SU-DHL-6 (cell line): ENCODE measurements at regions not wholly inside any gene's neighbourhood (a gene's known extent, or its start where the extent isn't known, plus 50 kb on each side); places are given as distances from the start of the nearest gene placed in this dataset.

Experiments
- H2AFZ ChIP-seq: fragments of 200-600 bp; sonication (generic); 2 replicates; pipeline ENCODE4 v1.6.1; 2014; ENCODE audit warnings: low read depth, mild to moderate bottlenecking, moderate library complexity, mixed read lengths, antibody characterized with exemption, low read length; ENCODE audit not compliant: severe bottlenecking
- H3F3A ChIP-seq: fragments of 200-600 bp; shearing (Covaris generic); 2 replicates; pipeline ENCODE4 v1.6.0; 2016; ENCODE audit warnings: antibody characterized with exemption, mild to moderate bottlenecking; ENCODE audit not compliant: insufficient read depth
- H3K27ac ChIP-seq: fragments of 200-600 bp; sonication (generic); 2 replicates; pipeline ENCODE4 v1.5.1; 2016; ENCODE audit warnings: low read depth, mild to moderate bottlenecking, low read length, moderate library complexity, mixed read lengths
- H3K27me3 ChIP-seq: fragments of 200-600 bp; sonication (generic), shearing (Covaris generic); 2 replicates; pipeline ENCODE4 v1.6.0; 2014; ENCODE audit warnings: mild to moderate bottlenecking, low read length
- H3K36me3 ChIP-seq: fragments of 200-600 bp; sonication (generic); 2 replicates; pipeline ENCODE4 v1.6.1; 2014; ENCODE audit warnings: mild to moderate bottlenecking, low read length, mixed read lengths
- H3K4me2 ChIP-seq: fragments of 300-600, 200-600 bp; shearing (Covaris generic), sonication (generic); 2 replicates; pipeline ENCODE4 v1.6.0; 2014; ENCODE audit warnings: low read length, low read depth, mild to moderate bottlenecking; ENCODE audit not compliant: poor library complexity, severe bottlenecking
- H3K4me3 ChIP-seq: fragments of 200-600 bp; sonication (generic); 2 replicates; pipeline ENCODE4 v1.5.1; 2014; ENCODE audit warnings: antibody characterized with exemption, low read length, mild to moderate bottlenecking, mixed read lengths; ENCODE audit not compliant: insufficient read depth, poor library complexity, severe bottlenecking
- H3K79me2 ChIP-seq: fragments of 200-600 bp; sonication (generic); 2 replicates; pipeline ENCODE4 v1.6.1; 2014; ENCODE audit warnings: mild to moderate bottlenecking, low read length, moderate library complexity; ENCODE audit not compliant: insufficient read depth
- H3K9ac ChIP-seq: fragments of 200-600 bp; sonication (generic); 2 replicates; pipeline ENCODE4 v1.7.0; 2014; ENCODE audit warnings: mild to moderate bottlenecking, low read length
- H3K9me2 ChIP-seq: fragments of 200-600 bp; sonication (generic); replicated peaks from 2 replicates; pipeline ENCODE4 v1.6.1; 2014; ENCODE audit warnings: low read length; ENCODE audit not compliant: insufficient read depth
- H3K9me3 ChIP-seq: fragments of 200-600 bp; sonication (generic); 2 replicates; pipeline ENCODE4 v1.6.1; 2014; ENCODE audit warnings: low read length, mixed read lengths; ENCODE audit not compliant: insufficient read depth
- H4K20me1 ChIP-seq: fragments of 200-600 bp; sonication (generic); 2 replicates; pipeline ENCODE4 v1.6.1; 2014; ENCODE audit warnings: low read depth, mild to moderate bottlenecking, antibody characterized with exemption, low read length, moderate library complexity, mixed read lengths
- EZH2phosphoT487 ChIP-seq: fragments of 200-600 bp; sonication (generic), shearing (Covaris generic); conservative IDR thresholded peaks from 2 replicates; pipeline ENCODE4 v1.6.1; 2018; ENCODE audit warnings: mild to moderate bottlenecking, antibody characterized with exemption, low read length, moderate library complexity, mixed read lengths
- TF ChIP-seq, protein P1 (sequence below): fragments of 200-600 bp; sonication (generic); IDR thresholded peaks from one replicate; pipeline ENCODE4 v1.5.1; 2017; ENCODE audit warnings: antibody characterized with exemption, mild to moderate bottlenecking, low read length, moderate library complexity; ENCODE audit not compliant: insufficient read depth, poor library complexity, severe bottlenecking

DNA sequence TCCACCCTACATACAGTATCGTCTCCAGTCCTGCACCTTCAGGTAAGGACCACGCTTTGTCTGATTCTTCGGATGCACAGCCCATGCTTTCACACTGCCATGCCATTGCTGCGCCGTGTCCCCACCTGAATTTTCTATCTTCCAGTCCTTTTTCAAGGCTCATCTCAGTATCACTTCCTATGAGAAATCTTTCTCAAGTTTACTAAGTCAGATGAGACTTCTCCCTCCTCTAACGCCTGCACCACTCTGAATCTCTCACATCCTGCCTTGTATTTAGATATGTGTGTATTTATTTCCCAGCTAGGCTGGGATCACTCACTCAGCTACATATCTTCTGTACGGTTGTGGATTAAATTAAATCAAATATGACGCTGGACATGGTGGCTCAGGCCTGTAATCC, 116.8 kb downstream of the SMIM20 start:
- TF ChIP-seq, protein P1, sequence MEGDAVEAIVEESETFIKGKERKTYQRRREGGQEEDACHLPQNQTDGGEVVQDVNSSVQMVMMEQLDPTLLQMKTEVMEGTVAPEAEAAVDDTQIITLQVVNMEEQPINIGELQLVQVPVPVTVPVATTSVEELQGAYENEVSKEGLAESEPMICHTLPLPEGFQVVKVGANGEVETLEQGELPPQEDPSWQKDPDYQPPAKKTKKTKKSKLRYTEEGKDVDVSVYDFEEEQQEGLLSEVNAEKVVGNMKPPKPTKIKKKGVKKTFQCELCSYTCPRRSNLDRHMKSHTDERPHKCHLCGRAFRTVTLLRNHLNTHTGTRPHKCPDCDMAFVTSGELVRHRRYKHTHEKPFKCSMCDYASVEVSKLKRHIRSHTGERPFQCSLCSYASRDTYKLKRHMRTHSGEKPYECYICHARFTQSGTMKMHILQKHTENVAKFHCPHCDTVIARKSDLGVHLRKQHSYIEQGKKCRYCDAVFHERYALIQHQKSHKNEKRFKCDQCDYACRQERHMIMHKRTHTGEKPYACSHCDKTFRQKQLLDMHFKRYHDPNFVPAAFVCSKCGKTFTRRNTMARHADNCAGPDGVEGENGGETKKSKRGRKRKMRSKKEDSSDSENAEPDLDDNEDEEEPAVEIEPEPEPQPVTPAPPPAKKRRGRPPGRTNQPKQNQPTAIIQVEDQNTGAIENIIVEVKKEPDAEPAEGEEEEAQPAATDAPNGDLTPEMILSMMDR, result no peak
- no peak for TF ChIP-seq EZH2phosphoT487
- no peaks in the 10 kb centered on the region for H3K79me2 ChIP-seq
- H3K9ac ChIP-seq, result no peak overlapping the region
- no peak overlapping the region for H3K27ac ChIP-seq
- no peaks in the 10 kb centered on the region for H3K27me3 ChIP-seq
- H3K36me3 ChIP-seq, result no peaks in the 10 kb centered on the region
- no peak overlapping the region for H2AFZ ChIP-seq
- no peak overlapping the region for H3K4me3 ChIP-seq
- H3K9me3 ChIP-seq, result no peaks in the 10 kb centered on the region
- no peaks in the 10 kb centered on the region for H4K20me1 ChIP-seq
- no peaks in the 10 kb centered on the region for H3K9me2 ChIP-seq
- no peaks in the 10 kb centered on the region for H3F3A ChIP-seq
- H3K4me2 ChIP-seq, result no peak overlapping the region

DNA sequence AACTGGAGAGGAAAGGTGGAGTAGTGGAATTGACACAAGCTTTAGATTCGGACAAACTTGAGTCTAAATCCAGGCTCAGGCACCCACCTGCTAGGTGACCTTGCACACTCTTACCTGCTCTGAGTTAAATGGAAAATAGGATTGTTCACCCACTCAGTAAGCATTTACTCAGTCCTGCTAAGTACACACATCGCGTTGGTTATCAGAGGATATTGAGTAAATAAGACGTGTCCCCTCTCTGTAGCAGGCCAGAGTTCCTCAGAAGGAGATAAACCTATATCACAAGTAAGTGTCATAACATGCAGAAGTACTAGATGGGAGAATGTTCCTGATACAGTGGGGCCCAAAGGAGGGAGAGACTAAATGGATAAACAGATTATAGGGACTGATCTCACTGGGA, 117.7 kb downstream of the SMIM20 start:
- TF ChIP-seq, protein P1, result no peak
- Histone ChIP-seq H3K4me2 (no peak overlapping the region), H3K36me3 (no peaks in the 10 kb centered on the region), H3K27ac (no peak overlapping the region), H3K4me3 (no peak overlapping the region), H3K9me3 (no peaks in the 10 kb centered on the region), H3K9ac (no peak overlapping the region), H3K27me3 (no peaks in the 10 kb centered on the region), H3K9me2 (no peaks in the 10 kb centered on the region), H3F3A (no peaks in the 10 kb centered on the region), H2AFZ (no peak overlapping the region), H3K79me2 (no peaks in the 10 kb centered on the region), H4K20me1 (no peaks in the 10 kb centered on the region)

DNA sequence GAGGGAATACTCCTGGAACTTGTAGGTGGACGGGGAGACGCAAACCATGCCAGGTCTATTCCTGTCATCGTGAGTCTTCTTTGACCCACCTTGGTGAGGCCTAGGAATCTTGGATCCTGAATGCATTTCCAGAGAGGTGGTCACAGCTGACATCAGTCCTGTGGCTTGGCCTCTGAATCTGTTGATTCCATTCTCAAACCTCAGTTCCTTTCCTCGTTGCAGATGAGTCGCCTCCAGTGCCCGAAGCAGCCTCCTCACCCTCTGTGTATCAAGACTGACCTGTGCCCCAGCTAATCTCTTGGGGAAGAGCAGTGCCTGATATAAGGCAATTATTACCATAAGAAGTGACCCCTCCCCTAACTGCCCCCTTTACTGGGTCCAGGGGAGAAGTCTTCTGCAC, 118.1 kb downstream of the SMIM20 start:
- Histone ChIP-seq H3K9me3 (no peaks in the 10 kb centered on the region), H3K79me2 (no peaks in the 10 kb centered on the region), H3K4me3 (no peak overlapping the region), H3F3A (no peaks in the 10 kb centered on the region), H3K9ac (no peak overlapping the region), H3K27me3 (no peaks in the 10 kb centered on the region), H2AFZ (no peak overlapping the region), H4K20me1 (no peaks in the 10 kb centered on the region), H3K27ac (no peak overlapping the region), H3K9me2 (no peaks in the 10 kb centered on the region), H3K4me2 (no peak overlapping the region), H3K36me3 (no peaks in the 10 kb centered on the region)
- TF ChIP-seq, protein P1, result no peak
- TF ChIP-seq EZH2phosphoT487, result no peak
